Duodenal mucosa (tissue), 2 donors: ENCODE measurements at regions not wholly inside any gene's neighbourhood (a gene's known extent, or its start where the extent isn't known, plus 50 kb on each side); places are given as distances from the start of the nearest gene placed in this dataset.
"Not testable (repeated sequence)": the region's sequence is repeated elsewhere in the genome, so short reads cannot be mapped to it uniquely, and the experiment has no call there.

Experiments
- H3K27ac ChIP-seq: one replicate; pipeline ENCODE4 v1.7.0; 2013; ENCODE audit warnings: low read depth, low read length
- H3K27me3 ChIP-seq, 2 donors: one replicate each; pipeline ENCODE4 v1.7.0; 2013; ENCODE audit warnings: low read length in 2 of 2, control low read depth in 1 of 2; ENCODE audit not compliant: insufficient read depth in 2 of 2, control insufficient read depth in 1 of 2
- H3K36me3 ChIP-seq, 2 donors: one replicate each; pipeline ENCODE4 v1.7.0; 2013; ENCODE audit warnings: low read length in 2 of 2, control low read depth in 1 of 2; ENCODE audit not compliant: insufficient read depth in 2 of 2, control insufficient read depth in 1 of 2
- H3K4me1 ChIP-seq, 2 donors: one replicate each; pipeline ENCODE4 v1.7.0; 2013; ENCODE audit warnings: low read length in 2 of 2, control low read depth in 1 of 2; ENCODE audit not compliant: insufficient read depth in 2 of 2, control insufficient read depth in 1 of 2
- H3K4me3 ChIP-seq, 2 donors: one replicate each; pipeline ENCODE4 v1.7.0; 2013; ENCODE audit warnings: low read length in 2 of 2, low read depth in 1 of 2
- H3K9ac ChIP-seq, 2 donors: one replicate each; pipeline ENCODE4 v1.7.0; 2013; ENCODE audit warnings: low read length in 2 of 2, low read depth in 1 of 2
- H3K9me3 ChIP-seq, 2 donors: one replicate each; pipeline ENCODE4 v1.7.0; 2013; ENCODE audit warnings: low read length in 2 of 2, control low read depth in 1 of 2; ENCODE audit not compliant: control insufficient read depth in 1 of 2

DNA sequence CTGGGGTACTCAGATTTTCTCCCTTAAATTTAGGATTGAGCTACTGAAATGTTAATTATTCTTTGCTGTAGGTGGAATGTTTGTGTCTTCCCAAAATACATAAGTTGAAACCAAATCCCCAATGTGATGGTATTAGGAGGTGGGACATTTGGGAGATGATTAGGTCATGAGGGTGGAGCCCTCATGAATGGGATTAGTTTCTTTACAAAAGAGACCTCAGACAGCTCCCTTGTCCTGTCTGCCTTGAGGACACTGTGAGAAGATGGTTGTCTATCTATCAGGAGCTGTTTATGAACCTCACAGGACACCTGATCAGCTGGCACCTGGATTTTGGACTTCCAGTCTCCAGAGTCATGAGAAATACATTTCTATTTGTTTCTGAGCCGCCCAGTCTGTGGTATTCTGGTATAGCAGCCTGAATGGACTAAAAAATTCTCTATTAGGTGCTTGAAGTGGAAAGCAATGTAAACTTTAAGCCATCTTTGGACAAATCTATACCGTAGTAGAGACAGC is 99.2 kb upstream of the UXS1 start:
- H3K36me3 ChIP-seq = no peaks in the 10 kb centered on the region
- no peak overlapping the region for H3K27ac ChIP-seq
- no peak overlapping the region for H3K9ac ChIP-seq
- H3K27me3 ChIP-seq = no peaks in the 10 kb centered on the region
- no peaks in the 10 kb centered on the region for H3K4me1 ChIP-seq
- no peaks in the 10 kb centered on the region for H3K9me3 ChIP-seq
- H3K4me3 ChIP-seq = no peak overlapping the region

GRCh38 chr2:106292627-106293026 is 98.5 kb upstream of the UXS1 start:
- Histone ChIP-seq H3K9ac (no peak overlapping the region), H3K4me3 (no peak overlapping the region), H3K4me1 (no peaks in the 10 kb centered on the region), H3K27ac (no peak overlapping the region), H3K27me3 (no peaks in the 10 kb centered on the region), H3K36me3 (no peaks in the 10 kb centered on the region), H3K9me3 (no peaks in the 10 kb centered on the region)

GRCh38 chr2:106288873-106289272 is 94.8 kb upstream of the UXS1 start:
- Histone ChIP-seq H3K27me3 (no peaks in the 10 kb centered on the region), H3K9ac (no peak overlapping the region), H3K27ac (no peak overlapping the region), H3K4me1 (no peaks in the 10 kb centered on the region), H3K36me3 (no peaks in the 10 kb centered on the region), H3K4me3 (no peak overlapping the region), H3K9me3 (no peaks in the 10 kb centered on the region)

- Histone ChIP-seq H3K27ac (no peak overlapping the region), H3K4me1 (no peaks in the 10 kb centered on the region), H3K36me3 (no peaks in the 10 kb centered on the region), H3K27me3 (no peaks in the 10 kb centered on the region), H3K9me3 (no peaks in the 10 kb centered on the region), H3K4me3 (no peak overlapping the region), H3K9ac (no peak overlapping the region)
Measured at GRCh38 chr2:106285237-106285829, 91.2 kb upstream of the UXS1 start.

DNA sequence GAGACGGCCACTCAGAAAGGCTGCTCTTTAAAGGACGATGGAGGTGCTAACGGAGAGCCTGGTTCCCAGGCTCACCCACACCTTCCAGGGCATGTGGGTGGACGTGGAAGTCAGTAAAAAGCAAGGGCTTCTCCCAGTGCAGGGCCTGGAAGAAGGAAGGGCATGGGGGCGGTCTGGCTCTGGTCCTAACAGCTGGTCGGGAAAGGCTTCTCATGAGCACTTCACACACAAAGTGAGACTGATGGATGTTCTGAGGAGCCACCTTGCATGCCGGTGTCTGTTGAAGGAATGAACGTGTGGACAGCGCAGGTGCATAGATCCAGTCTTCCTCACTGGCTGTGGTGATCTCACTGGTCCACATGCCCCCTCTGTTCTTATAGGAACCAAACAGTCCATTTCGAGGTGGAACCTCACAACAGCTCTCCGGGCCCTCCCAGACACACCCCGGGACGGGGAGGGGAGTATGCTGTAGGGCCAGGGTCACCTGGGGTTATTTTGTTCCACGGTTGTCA is 90.6 kb upstream of the UXS1 start:
- H3K9ac ChIP-seq = no peak overlapping the region
- no peaks in the 10 kb centered on the region for H3K36me3 ChIP-seq
- H3K4me1 ChIP-seq = no peaks in the 10 kb centered on the region
- H3K9me3 ChIP-seq = no peaks in the 10 kb centered on the region
- H3K4me3 ChIP-seq = no peak overlapping the region
- no peak overlapping the region for H3K27ac ChIP-seq
- no peaks in the 10 kb centered on the region for H3K27me3 ChIP-seq

DNA sequence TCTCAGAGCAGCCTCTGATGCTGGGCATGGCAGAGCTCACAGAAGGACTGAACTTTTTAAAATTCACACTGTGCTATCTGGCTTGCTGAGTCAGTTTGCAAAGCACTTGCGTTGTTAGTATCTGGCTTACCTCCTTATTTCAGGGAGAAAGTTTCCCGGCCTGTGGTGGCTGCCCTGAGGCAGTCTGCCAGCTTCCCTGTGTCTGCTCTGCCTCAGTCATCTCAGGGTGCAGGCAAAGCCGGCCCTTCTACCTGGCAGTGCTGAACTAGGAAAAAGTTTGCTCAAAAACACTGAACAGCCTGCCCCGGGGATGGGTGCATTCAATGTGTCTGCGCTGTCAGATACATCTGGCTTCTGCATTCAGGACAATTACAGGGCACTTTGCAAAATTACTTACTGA is 90.2 kb upstream of the UXS1 start:
- Histone ChIP-seq H3K9me3 (no peaks in the 10 kb centered on the region), H3K9ac (no peak overlapping the region), H3K27me3 (no peaks in the 10 kb centered on the region), H3K4me1 (no peaks in the 10 kb centered on the region), H3K36me3 (no peaks in the 10 kb centered on the region), H3K4me3 (no peak overlapping the region), H3K27ac (no peak overlapping the region)

GRCh38 chr2:106283228-106284152 is 89.4 kb upstream of the UXS1 start:
- H3K4me3 ChIP-seq, H3K36me3 ChIP-seq, H3K9me3 ChIP-seq, H3K4me1 ChIP-seq, H3K27ac ChIP-seq, H3K9ac ChIP-seq, H3K27me3 ChIP-seq: not testable (repeated sequence)

DNA sequence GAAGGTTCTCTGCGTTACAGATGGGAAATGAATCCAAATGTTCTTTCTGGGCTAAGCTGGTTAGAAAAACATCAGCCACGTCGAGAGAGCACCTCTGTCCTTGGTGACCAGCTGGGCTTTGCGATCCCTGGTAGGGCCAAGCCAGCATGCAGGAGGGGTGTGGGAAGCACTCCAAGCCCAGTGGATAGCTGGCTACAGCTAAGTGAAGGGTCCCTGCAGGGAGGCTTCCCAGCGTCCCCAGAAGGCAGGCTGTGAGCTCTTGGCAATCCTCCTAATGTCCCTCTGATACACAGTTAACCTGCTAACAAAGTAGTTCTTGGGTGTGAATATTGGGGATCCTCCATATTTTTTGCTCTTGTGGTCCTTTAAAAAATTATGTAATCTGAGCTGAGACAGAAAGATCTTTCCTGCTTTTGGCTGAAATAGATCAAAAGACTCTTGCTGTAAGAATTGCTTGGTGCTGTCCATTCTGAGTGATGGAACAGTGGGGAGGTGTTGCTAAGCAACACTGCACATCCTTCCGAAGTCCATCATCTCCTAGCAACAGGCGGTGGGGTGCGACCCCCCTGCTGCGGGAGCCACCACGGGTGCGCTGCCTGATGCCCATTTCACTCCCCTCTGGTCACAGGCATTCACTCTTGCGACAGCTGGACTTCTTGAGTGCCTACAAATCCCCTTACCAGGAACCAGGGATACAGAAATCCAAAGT is 88.5 kb upstream of the UXS1 start:
- H3K27me3 ChIP-seq = no peaks in the 10 kb centered on the region
- no peak overlapping the region for H3K27ac ChIP-seq
- H3K9ac ChIP-seq = no peak overlapping the region
- no peaks in the 10 kb centered on the region for H3K9me3 ChIP-seq
- H3K36me3 ChIP-seq = no peaks in the 10 kb centered on the region
- H3K4me1 ChIP-seq = no peaks in the 10 kb centered on the region
- no peak overlapping the region for H3K4me3 ChIP-seq

- H3K36me3 ChIP-seq, H3K4me3 ChIP-seq, H3K27ac ChIP-seq, H3K4me1 ChIP-seq, H3K9ac ChIP-seq, H3K9me3 ChIP-seq, H3K27me3 ChIP-seq: not testable (repeated sequence)
Measured at GRCh38 chr2:106281907-106282430, 87.9 kb upstream of the UXS1 start.
